ENCODE measurements at regions not wholly inside any gene's neighbourhood (a gene's known extent, or its start where the extent isn't known, plus 50 kb on each side); places are given as distances from the start of the nearest gene placed in this dataset.
"Not testable (repeated sequence)": the region's sequence is repeated elsewhere in the genome, so short reads cannot be mapped to it uniquely, and the experiment has no call there.

GRCh38 chr12:53877961-53878360 lies 60.7 kb upstream of the HOXC13 start:
- not testable (repeated sequence) for TF ChIP-seq CTCF, POLR2A, POLR2AphosphoS5, EP300 (IDR thresholded peaks at IDR 0.05)

All from suprapubic skin (tissue), 4 donors.